Breast epithelium (tissue), 4 donors: ENCODE measurements at regions not wholly inside any gene's neighbourhood (a gene's known extent, or its start where the extent isn't known, plus 50 kb on each side); places are given as distances from the start of the nearest gene placed in this dataset.
"Not testable (repeated sequence)": the region's sequence is repeated elsewhere in the genome, so short reads cannot be mapped to it uniquely, and the experiment has no call there.

Experiments used
- DNase-seq, 2 donors: peaks; one replicate each; pipeline ENCODE4 v3.0.0-alpha.2; 2019; ENCODE audit warnings: low spot score in 2 of 2
- H3K27ac ChIP-seq, 2 donors: fragments of 200-600 bp; sonication (generic) in 1 of 2; one replicate each; pipeline ENCODE4 v1.5.1; 2016 to 2019; ENCODE audit warnings: mild to moderate bottlenecking in 1 of 2
- H3K27me3 ChIP-seq, 2 donors: fragments of 200-600 bp; sonication (generic) in 1 of 2; one replicate each; pipeline versions ENCODE4 v1.5.1 to v1.6.0; 2017 to 2019; ENCODE audit warnings: control low read depth in 1 of 2, mild to moderate bottlenecking in 1 of 2
- H3K36me3 ChIP-seq: fragments of 200-600 bp; one replicate; pipeline ENCODE4 v1.5.1; 2019
- H3K4me1 ChIP-seq, 2 donors: fragments of 200-600 bp; sonication (generic); one replicate each; pipeline ENCODE4 v1.5.1; 2016 to 2019; ENCODE audit warnings: control low read depth in 1 of 2
- H3K4me3 ChIP-seq, 3 donors: fragments of 200-600 bp; sonication (generic); 1 replicate in 2 of 3; 2 replicates in 1 of 3; pipeline ENCODE4 v1.5.1; 2016 to 2019; ENCODE audit warnings: mild to moderate bottlenecking in 3 of 3, moderate library complexity in 2 of 3
- H3K9me3 ChIP-seq, 2 donors: fragments of 200-600 bp; sonication (generic) in 1 of 2; one replicate each; pipeline ENCODE4 v1.5.1; 2016 to 2019; ENCODE audit warnings: control low read depth in 1 of 2
- POLR2A ChIP-seq: fragments of 450-650 bp; IDR thresholded peaks from one replicate; pipeline ENCODE4 v1.6.1; 2016; ENCODE audit warnings: antibody characterized with exemption, mild to moderate bottlenecking, moderate library complexity
- POLR2AphosphoS5 ChIP-seq, 3 donors: sonication (generic); formaldehyde crosslinking; IDR thresholded peaks; one replicate each; pipeline ENCODE4 v1.6.1; 2017; ENCODE audit warnings: antibody characterized with exemption in 3 of 3
- intact Hi-C: fragments of 100-400 bp; cut with DNase I; formaldehyde crosslinking; loops from one replicate; pipeline ENCODE4 v1.15.1; 2023; ENCODE audit warnings: low total_unique reads
- TF ChIP-seq, protein P1 (sequence below), 3 donors: fragments of 450-650 bp; IDR thresholded peaks; one replicate each; pipeline ENCODE4 v1.5.1; 2016 to 2017; ENCODE audit warnings: antibody characterized with exemption in 3 of 3, mild to moderate bottlenecking in 3 of 3, moderate library complexity in 3 of 3

DNA sequence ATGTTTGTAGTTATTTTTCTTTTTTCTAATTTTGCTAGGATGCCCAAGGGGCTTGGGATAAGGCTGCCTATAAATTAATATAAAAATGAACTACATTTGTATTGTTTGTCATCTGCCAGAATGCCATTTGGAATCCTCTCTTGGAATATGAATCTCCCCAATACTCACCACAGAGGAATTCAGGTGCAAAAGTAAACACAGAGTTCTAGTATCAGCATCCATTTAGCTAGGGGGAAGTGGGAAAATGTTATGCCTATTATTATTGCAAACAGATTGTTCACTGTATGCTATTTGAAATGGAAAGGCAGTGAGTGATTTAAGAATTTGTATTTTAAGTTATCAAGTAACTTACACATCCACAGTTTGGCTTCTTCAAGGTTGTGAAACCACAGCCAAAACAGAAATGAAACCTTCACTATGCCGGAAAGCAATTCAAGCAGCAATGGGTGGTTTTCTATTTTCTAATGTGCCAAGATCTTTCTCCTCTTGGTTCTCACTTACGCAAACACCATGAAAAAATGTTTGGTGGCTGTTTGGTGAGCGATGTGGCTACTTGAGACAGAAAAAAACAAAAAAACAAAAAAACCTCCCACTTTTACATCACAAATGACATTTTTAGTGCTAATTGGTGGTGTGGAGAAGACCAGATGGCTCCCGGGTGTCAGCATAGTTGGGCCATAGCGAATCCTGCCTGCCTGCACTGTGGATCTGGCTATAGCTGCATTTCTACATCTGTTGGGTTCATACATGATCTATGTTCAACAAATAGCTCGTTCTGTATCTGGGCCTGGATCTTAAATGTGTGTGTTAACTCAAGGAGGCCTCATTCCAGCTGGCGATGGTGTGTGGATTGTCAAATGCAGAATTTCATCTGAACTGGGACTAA is 200.8 kb upstream of the GIMD1 start:
- Histone ChIP-seq H3K27me3 (no peaks in the 10 kb centered on the region), H3K36me3 (no peaks in the 10 kb centered on the region), H3K4me1 (no peaks in the 10 kb centered on the region), H3K9me3 (no peaks in the 10 kb centered on the region), H3K4me3 (no peak overlapping the region), H3K27ac (no peak overlapping the region)
- TF ChIP-seq, protein P1, sequence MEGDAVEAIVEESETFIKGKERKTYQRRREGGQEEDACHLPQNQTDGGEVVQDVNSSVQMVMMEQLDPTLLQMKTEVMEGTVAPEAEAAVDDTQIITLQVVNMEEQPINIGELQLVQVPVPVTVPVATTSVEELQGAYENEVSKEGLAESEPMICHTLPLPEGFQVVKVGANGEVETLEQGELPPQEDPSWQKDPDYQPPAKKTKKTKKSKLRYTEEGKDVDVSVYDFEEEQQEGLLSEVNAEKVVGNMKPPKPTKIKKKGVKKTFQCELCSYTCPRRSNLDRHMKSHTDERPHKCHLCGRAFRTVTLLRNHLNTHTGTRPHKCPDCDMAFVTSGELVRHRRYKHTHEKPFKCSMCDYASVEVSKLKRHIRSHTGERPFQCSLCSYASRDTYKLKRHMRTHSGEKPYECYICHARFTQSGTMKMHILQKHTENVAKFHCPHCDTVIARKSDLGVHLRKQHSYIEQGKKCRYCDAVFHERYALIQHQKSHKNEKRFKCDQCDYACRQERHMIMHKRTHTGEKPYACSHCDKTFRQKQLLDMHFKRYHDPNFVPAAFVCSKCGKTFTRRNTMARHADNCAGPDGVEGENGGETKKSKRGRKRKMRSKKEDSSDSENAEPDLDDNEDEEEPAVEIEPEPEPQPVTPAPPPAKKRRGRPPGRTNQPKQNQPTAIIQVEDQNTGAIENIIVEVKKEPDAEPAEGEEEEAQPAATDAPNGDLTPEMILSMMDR (IDR thresholded peaks at IDR 0.05), result no peak
- TF ChIP-seq POLR2AphosphoS5 (IDR thresholded peaks at IDR 0.05) (no peak), POLR2A (no peak)
- no peak for DNase-seq
- intact Hi-C loops, result no loop called here

DNA sequence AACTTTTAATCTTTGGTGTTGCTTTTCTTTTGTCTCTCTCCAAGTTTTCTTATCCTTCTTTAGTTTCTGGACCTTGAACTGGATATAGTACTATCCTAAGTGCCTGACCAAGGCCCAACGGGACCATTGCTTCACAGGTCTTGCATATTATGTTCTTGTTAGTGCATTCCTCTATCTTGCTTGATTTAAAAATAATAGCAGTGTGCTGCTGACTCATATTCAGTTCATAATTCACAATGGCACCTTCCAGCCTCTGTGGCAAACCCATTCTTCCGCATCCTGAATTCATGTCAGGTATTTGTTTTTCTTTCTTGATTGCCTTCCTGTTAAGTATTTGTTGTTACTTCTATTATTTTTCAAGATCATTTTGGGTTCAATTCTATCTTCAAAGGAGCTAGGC is 197.1 kb upstream of the GIMD1 start:
- H3K9me3 ChIP-seq, result peaks cover 0 to 4% of the 10 kb centered on the region in 2 donors
- intact Hi-C loops, result no loop called here
- TF ChIP-seq POLR2AphosphoS5 (IDR thresholded peaks at IDR 0.05) (no peak), POLR2A (no peak)
- TF ChIP-seq, protein P1 (IDR thresholded peaks at IDR 0.05), result no peak

DNA sequence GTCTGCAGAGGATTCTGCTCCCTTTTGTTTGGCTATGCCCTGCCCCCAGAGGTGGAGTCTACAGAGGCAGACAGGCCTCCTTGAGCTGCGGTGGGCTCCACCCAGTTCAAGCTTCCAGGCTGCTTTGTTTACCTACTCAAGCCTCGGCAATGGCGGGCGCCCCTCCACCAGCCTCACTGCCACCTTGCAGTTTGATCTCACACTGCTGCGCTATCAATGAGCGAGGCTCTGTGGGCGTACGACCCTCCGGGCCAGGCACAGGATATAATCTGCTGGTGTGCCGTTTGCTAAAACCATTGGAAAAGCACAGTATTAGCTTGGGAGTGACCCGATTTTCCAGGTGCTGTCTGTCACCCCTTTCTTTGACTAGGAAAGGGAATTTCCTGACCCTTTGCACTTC is 195.1 kb upstream of the GIMD1 start:
- intact Hi-C loops, H3K27ac ChIP-seq, H3K36me3 ChIP-seq, H3K4me3 ChIP-seq, H3K4me1 ChIP-seq, DNase-seq, H3K9me3 ChIP-seq, H3K27me3 ChIP-seq: not testable (repeated sequence)

More for the DNA sequence above, 197.1 kb upstream of the GIMD1 start:
- no peaks in the 10 kb centered on the region for H3K4me1 ChIP-seq
- no peak for DNase-seq
- no peaks in the 10 kb centered on the region for H3K27me3 ChIP-seq
- no peaks in the 10 kb centered on the region for H3K36me3 ChIP-seq
- no peak overlapping the region for H3K27ac ChIP-seq
- no peak overlapping the region for H3K4me3 ChIP-seq

DNA sequence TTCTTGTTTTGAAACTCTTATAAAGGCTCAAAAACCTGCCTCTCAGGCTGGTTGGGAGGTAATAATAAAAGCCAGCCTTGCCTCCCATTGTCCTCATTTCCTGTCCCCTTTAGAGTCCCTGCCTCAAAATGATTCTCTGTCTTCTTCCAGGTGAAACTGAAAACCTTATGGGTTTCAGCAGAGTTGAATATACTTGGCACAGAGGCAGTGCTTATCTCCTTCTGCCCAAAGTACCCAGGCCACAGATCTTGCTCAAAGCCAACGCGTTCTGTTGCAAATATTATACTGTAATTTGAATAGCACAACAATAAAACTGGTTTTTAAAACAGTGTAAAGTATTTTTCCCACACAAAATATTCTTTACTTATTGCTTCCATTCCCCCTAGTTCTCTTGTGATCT is 183.1 kb upstream of the GIMD1 start:
- Histone ChIP-seq H3K36me3 (no peaks in the 10 kb centered on the region), H3K4me3 (no peak overlapping the region), H3K4me1 (no peaks in the 10 kb centered on the region), H3K27me3 (no peaks in the 10 kb centered on the region), H3K9me3 (no peaks in the 10 kb centered on the region), H3K27ac (no peak overlapping the region)
- intact Hi-C loops, result loop anchor here (5.0 kb wide), 1 partner anchor 114 kb away; no protein-coding TSS in a partner anchor
- TF ChIP-seq, protein P1 (IDR thresholded peaks at IDR 0.05), result no peak
- no peak for TF ChIP-seq POLR2AphosphoS5 (IDR thresholded peaks at IDR 0.05)
- TF ChIP-seq POLR2A, result no peak
- DNase-seq, result no peak

DNA sequence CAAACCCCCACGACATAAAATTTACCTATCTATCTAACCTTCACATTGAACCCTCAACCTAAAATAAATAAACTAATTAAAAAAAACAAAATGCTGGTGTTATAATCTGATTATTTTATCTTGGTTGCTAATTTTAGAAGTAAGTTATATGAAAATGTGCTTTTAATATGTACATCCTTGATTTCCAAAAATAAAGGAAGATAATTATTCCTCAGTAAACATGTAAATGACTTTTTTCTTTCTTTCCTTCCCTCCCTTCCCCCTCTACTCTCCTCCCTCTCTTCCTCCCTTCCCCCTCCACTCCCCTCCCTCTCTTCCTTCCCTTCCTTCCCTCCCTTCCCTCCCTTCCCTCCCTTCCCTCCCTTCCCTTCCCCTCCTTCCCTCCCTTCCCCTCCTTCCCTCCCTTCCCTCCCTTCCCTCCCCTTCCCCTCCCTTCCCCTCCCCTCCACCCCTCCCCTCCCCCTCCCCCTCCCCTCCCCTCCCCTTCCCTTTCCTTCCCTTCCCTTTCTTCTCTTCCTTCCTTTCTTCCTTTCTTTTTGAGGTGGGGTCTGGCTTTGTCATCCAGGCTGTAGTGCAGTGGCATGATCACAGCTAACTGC is 180.0 kb upstream of the GIMD1 start:
- Histone ChIP-seq H3K9me3 (no peaks in the 10 kb centered on the region), H3K27me3 (no peaks in the 10 kb centered on the region), H3K27ac (no peak overlapping the region), H3K36me3 (peaks cover 2% of the 10 kb centered on the region), H3K4me1 (no peaks in the 10 kb centered on the region), H3K4me3 (no peak overlapping the region)
- no peak for TF ChIP-seq POLR2AphosphoS5 (IDR thresholded peaks at IDR 0.05)
- TF ChIP-seq POLR2A, result no peak
- TF ChIP-seq, protein P1 (IDR thresholded peaks at IDR 0.05), result no peak
- intact Hi-C loops, result no loop called here
- DNase-seq, result no peak
